ENCODE measurements at regions not wholly inside any gene's neighbourhood (a gene's known extent, or its start where the extent isn't known, plus 50 kb on each side); places are given as distances from the start of the nearest gene placed in this dataset.
"Not testable (repeated sequence)": the region's sequence is repeated elsewhere in the genome, so short reads cannot be mapped to it uniquely, and the experiment has no call there.

DNA sequence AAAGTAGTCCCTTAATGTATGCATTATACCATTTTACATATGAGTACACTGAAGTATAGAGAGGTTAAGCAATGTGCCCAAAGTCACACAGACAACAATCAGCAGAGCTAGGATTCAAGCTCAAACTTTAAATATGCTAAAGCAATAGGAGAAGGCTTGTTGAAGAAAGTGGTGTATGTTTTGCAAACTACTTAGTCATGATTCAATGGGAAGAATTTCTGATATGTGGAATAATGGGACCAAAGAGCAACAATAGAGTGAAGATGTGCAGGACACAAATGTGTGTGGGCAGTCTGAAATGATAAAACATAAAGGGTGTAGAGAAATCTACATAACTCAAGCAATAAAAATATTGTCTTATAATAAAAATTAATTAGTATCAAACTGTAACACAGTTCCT is 109.0 kb upstream of the ARSJ start:
- DNase-seq = no peak

- no peak for DNase-seq
Measured at GRCh38 chr4:114091546-114091945, 112.1 kb upstream of the ARSJ start.

- no peak for DNase-seq
Measured at GRCh38 chr4:114093221-114093715, 113.8 kb upstream of the ARSJ start.

DNA sequence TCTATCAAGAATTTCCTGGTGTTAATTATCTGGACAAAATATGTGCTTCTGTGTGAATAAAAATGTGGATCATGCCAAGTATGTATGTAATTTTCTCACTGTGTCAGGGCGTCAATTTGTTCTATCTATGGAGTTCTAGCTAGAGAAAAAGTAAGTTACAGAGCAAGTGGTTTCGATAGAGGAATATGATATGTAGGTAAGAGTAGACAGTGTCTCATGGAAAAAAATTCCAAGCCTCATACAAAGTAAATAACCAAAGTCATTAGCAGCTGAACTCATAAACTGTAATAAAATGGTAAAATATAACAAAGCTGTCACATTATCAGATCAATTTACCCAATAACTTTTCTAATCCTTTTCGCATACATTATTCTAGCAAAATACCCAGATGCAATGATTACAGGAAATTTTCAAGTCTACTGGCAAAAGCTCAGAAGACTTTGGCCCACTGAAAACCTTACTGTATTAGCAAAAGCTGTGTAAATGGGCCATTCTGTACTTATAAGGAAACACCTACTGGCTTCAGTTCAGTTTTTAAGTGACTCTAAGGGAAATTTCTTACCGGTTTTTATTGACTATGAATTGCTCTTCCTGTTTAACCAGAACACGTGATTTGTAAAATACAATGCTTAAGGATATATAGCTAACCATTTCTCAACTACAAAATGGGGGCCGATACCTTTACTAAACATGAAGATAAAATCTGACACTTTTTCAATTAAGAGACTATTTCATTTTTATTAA is 121.0 kb upstream of the ARSJ start:
- no peak for DNase-seq

GRCh38 chr4:114103908-114104307 is 124.5 kb upstream of the ARSJ start:
- DNase-seq = no peak

DNA sequence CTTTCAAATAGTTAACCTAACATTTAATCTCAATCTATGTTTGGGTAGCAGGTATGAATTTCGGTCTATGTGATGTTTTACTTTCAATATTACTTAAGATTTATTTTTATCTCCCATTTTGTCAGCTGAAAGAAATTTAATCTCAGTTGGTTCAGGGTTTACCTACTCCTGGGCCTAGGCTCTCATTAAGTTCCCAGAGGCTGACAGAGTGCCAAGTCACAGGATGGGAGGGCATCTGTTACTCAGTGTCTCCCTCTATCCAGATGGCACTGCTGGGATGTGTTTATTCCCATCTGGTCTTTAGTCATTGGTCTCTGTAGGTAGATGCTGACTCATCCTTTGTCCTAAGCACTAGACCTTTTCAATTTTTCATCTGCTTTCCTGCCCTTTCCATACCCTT is 129.4 kb upstream of the ARSJ start:
- DNase-seq = no peak

GRCh38 chr4:114109776-114110175 is 130.3 kb upstream of the ARSJ start:
- no peak for DNase-seq

- no peak for DNase-seq
Measured at GRCh38 chr4:114115526-114115925, 136.1 kb upstream of the ARSJ start.

- no peak for DNase-seq
Measured at GRCh38 chr4:114116861-114117260, 137.4 kb upstream of the ARSJ start.

DNA sequence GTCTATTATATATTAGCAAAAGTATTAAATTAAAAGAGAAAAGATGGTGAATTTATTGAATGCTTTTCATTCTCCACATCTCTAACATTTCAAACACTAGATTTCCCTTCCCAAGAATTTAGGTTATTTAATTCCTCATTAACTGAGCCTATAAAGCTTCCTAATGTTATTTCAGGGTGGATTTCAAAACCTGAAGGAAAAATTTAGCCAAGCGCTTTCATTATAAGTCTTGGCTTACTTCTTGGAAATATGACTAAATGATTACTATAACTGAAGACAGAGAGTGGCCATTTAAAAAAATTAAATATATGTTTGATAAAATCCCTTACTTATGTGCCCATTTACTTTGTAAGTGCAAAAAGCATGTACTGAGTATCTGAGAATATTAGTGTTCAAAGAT is 141.8 kb upstream of the ARSJ start:
- no peak for DNase-seq

- no peak for DNase-seq
Measured at GRCh38 chr4:114132199-114132598, 152.8 kb upstream of the ARSJ start.

GRCh38 chr4:114132830-114133229 is 153.4 kb upstream of the ARSJ start:
- no peak for DNase-seq

DNA sequence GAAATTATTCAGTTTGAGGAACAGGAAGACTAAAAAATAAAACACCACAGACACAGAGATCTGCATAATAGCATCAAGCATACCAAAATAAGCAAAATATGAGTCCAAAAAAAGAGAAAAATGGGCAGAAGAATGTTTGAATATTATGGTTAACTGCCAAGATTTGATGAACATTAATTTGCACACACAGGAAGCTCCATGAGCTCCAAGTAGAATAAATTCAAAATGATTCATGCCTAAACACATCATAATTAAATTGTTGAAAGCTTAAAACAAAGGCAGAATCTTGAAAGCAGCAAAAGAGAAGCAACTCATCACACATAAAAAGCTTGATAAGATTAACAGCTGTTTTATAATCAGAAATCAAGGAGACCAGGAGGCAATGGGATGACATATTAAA is 156.6 kb upstream of the ARSJ start:
- DNase-seq = no peak

DNA sequence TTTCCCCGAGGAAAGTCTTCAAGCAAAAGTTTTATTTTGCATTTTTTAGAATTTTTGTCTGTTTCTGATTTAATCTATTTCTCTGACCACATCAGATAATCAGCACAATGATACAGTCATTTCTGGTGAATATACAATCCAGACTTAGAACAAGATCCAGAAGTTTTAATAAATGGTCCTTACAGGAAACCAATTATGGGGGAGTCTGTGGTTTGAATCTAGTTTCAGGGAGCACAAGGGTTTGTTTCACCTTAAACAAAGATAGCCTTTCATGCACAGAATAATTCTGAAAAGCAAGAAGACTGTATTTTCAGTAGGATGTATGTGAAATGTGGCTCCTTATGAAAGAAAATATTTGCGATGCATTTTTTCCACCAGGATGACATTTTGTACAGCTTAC is 158.5 kb upstream of the ARSJ start:
- DNase-seq = no peak

GRCh38 chr4:114146947-114147618 is 167.6 kb upstream of the ARSJ start:
- no peak for DNase-seq

DNA sequence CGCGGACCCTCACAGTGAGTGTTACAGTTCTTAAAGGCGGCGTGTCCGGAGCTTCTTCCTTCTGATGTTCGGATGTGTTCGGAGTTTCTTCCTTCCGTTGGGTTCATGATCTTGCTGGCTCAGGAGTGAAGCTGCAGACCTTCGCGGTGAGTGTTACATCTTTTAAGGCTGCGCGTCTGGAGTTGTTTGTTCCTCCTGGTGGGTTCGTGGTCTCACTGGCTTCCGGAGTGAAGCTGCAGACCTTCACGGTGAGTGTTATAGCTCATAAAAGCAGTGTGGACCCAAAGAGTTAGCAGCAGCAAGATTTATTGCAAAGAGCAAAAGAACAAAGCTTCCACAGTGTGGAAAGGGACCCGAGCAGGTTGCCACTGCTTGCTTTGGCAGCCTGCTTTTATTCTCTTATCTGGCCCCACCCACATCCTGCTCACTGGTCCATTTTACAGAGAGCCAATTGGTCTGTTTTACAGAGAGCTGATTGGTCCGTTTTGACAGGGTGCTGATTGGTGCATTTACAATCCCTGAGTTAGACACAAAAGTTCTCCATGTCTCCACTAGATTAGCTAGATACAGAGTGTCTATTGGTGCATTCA is 168.3 kb upstream of the ARSJ start:
- not testable (repeated sequence) for DNase-seq

GRCh38 chr4:114148372-114149070 is 169.1 kb upstream of the ARSJ start:
- not testable (repeated sequence) for DNase-seq

DNA sequence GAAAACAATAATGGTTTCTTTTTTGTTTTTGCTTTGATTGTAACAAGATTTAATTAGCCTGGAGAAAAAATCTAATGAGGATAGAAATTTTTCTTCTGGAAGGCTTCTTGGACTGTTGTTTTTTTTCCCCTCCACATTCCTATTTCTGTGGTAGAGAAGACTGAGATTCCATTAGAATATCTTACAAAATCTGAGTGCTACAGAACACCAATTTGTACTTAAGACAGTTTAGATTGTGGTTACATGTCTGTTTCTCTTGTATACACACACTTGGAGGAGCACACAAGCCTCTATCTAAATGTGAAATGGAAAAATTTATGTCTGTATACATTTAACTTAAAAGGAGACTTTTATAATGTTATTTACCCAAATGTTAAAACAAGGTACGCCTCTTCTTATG is 176.9 kb upstream of the ARSJ start:
- no peak for DNase-seq

DNA sequence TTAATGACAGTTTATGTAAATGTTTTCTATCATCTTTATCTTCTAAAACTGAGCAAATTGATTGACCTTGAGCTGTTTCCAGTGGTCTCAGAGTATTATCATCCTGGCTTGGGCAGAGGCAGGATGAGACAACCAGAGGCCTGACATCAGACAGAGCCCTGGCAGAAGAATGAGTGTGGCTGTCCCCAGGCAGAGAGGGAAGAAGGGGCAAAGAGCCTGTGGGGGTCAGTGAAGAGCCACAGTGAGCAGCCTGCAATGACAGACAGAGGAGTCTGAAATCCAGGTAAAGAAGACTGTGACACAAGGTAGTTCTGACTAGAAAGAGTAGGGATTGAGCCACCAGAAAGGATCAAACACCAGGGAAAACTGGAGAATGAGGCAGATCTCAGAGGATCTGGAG is 182.4 kb upstream of the ARSJ start:
- no peak for DNase-seq

DNA sequence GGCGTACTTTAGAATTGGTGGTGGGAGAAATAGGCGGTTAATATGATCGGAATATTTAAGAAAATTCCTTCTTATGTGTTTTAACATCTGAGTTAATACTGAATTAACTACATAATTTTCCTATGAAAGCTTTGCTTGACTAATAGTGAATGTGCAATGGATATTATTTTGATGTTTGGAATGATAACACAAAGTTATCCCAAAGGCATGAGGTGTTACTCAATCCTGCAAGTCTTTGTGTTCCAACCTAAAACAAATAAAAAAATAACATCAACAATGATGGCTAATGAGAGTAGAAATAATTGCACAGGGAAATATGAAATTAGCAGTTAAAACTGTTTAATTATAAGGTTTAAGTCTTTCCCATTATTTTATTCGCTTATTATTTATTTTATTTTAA is 183.6 kb upstream of the ARSJ start:
- no peak for DNase-seq

- no peak for DNase-seq
Measured at GRCh38 chr4:114173968-114174367, 194.5 kb upstream of the ARSJ start.

DNA sequence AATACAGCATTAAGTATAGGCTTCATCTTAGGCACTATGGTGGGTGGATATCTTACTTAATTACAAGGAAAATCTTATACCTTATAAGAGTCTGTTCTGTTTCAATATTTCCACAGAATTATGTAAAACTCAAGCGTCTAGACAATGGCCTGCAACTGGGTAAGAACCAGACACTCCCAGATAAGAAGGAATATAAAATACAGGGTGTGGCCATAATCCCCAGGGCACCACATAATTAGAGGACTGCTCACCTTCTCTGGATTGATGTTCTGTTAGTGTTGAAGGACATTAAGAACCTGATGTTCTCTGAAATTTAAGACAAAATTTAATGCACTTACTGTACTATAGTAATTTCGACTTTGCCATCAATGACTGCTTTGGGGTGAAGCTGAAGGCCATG is 198.2 kb upstream of the ARSJ start:
- no peak for DNase-seq

DNA sequence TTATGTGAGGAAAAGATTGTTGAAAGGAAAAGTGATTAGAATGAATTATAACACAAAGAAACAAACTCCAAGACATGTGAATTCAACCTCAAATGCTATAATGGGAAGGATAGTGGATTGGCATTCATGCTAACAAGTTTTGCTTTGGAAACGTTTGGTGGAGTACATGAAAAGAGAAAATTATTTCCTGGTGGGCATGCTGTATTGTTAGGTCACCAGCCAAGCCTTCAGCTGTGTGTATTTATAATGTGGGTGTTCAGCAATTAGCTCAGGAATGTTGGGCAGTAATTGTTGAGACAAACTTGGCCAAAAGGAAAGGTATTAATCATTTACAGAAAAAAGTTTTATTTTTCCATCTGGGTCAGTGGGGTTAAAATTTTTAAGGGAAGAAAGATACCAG is 198.9 kb upstream of the ARSJ start:
- DNase-seq = no peak

DNA sequence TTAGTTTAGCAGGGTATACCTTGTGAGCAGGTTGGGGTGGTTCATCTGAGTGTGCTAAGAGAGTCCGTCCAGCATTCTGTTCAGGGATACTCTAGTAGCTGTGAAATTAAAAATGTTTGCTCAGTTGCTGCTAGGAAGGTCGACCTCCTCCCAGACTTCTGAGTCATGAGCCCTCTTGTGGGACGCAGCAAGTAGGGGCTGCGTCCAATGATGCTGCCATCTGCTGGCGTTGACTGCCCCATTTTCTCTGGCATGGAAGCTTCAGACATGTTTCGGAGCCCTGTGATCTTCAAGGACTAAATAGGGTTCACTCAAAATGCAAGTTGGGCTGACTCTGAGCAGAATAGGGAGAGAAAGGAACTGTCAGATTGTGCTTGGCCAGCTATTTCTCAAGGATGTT is 201.0 kb upstream of the ARSJ start:
- peak; percentile 15 to 20 for DNase-seq

Measured in activated CD4-positive, alpha-beta T cell treated with anti-CD3 and anti-CD28 coated beads, Interleukin-2, amount 50 U/mL, for 4 hours (primary cell).